Transverse colon (tissue), 4 donors: ENCODE measurements at regions not wholly inside any gene's neighbourhood (a gene's known extent, or its start where the extent isn't known, plus 50 kb on each side); places are given as distances from the start of the nearest gene placed in this dataset.

Experiments used
- DNase-seq: peaks from one replicate; pipeline ENCODE4 v3.0.0-alpha.2; 2019
- H3K27ac ChIP-seq, 4 donors: fragments of 200-600 bp; sonication (generic); 2 replicates each; pipeline ENCODE4 v1.5.1; 2016 to 2018; ENCODE audit warnings: inconsistent platforms in 4 of 4
- H3K27me3 ChIP-seq: fragments of 200-600 bp; sonication (generic); 2 replicates; pipeline ENCODE4 v1.5.1; 2017; ENCODE audit warnings: inconsistent platforms
- H3K36me3 ChIP-seq, 4 donors: fragments of 200-600 bp; sonication (generic); 2 replicates each; pipeline ENCODE4 v1.5.1; 2017 to 2019; ENCODE audit warnings: inconsistent platforms in 4 of 4
- H3K4me1 ChIP-seq, 4 donors: fragments of 200-600 bp; sonication (generic); 2 replicates each; pipeline ENCODE4 v1.5.1; 2017 to 2020; ENCODE audit warnings: inconsistent platforms in 4 of 4
- H3K4me3 ChIP-seq, 4 donors: fragments of 200-600 bp; sonication (generic); 1 replicate in 1 of 4; 2 replicates in 3 of 4; pipeline versions ENCODE4 v1.5.1 to v1.6.1; 2017 to 2019; ENCODE audit warnings: inconsistent platforms in 4 of 4
- H3K9me3 ChIP-seq, 2 donors: fragments of 200-600 bp; sonication (generic); 2 replicates each; pipeline ENCODE4 v1.5.1; 2017 to 2019; ENCODE audit warnings: inconsistent platforms in 2 of 2
- CTCF ChIP-seq, 5 experiments: fragments of 200-600 bp in 3 of 5; fragments of 450-650 bp in 2 of 5; sonication (generic) in 3 of 5; IDR thresholded peaks; 1 replicate in 2 of 5; 2 replicates in 3 of 5; pipeline ENCODE4 v1.5.1; 2016 to 2017; ENCODE audit warnings: antibody characterized with exemption in 5 of 5, inconsistent platforms in 3 of 5, mild to moderate bottlenecking in 2 of 5, moderate library complexity in 1 of 5
- EP300 ChIP-seq: sonication (generic); formaldehyde crosslinking; IDR thresholded peaks from one replicate; pipeline ENCODE4 v1.6.1; 2017; ENCODE audit warnings: antibody characterized with exemption, low read depth
- POLR2A ChIP-seq: fragments of 450-650 bp; IDR thresholded peaks from one replicate; pipeline ENCODE4 v1.6.1; 2016; ENCODE audit warnings: antibody characterized with exemption, mild to moderate bottlenecking, moderate library complexity
- POLR2AphosphoS5 ChIP-seq, 3 donors: sonication (generic); formaldehyde crosslinking; IDR thresholded peaks; one replicate each; pipeline ENCODE4 v1.6.1; 2016; ENCODE audit warnings: antibody characterized with exemption in 3 of 3
- WGBS, 2 donors: methylation state at CpG; one replicate each; pipeline ENCODE4 v1.1.5; 2018; ENCODE audit warnings: low coverage in 1 of 2; 5-methylcytosine and 5-hydroxymethylcytosine counted together
- in situ Hi-C, 4 donors: fragments of 200-750 bp; cut with MboI; loops; one replicate each; pipeline versions ENCODE4 v1.15.0 to v1.15.1; 2017; ENCODE audit warnings: low sequenced_read_pairs in 3 of 4, low pct_ligation_motif_present in 1 of 4, low pct_unique_long_range_greater_than_20kb in 1 of 4
- intact Hi-C: fragments of 100-400 bp; cut with DNase I; formaldehyde crosslinking; loops from one replicate; pipeline ENCODE4 v1.15.1; 2023; ENCODE audit warnings: low total_unique reads

- Histone ChIP-seq H3K4me3 (no peak overlapping the region), H3K4me1 (no peaks in the 10 kb centered on the region), H3K27me3 (no peaks in the 10 kb centered on the region), H3K27ac (no peak overlapping the region), H3K36me3 (no peaks in the 10 kb centered on the region), H3K9me3 (no peaks in the 10 kb centered on the region)
- DNase-seq, result no peak
- intact Hi-C loops (no loop called here), in situ Hi-C loops (no loop called here)
- WGBS, 2 donors, result 80 to 83% methylated on average over 2 of the region's 2 CpGs
- no peak for TF ChIP-seq POLR2A
- TF ChIP-seq EP300, result no peak
- TF ChIP-seq POLR2AphosphoS5 (IDR thresholded peaks at IDR 0.05), result no peak
- TF ChIP-seq CTCF (IDR thresholded peaks at IDR 0.05), result no peak
Measured at GRCh38 chr3:82081351-82081750, 319.9 kb upstream of the GBE1 start.

- no peaks in the 10 kb centered on the region for H3K27me3 ChIP-seq
- TF ChIP-seq POLR2AphosphoS5 (IDR thresholded peaks at IDR 0.05) (no peak), CTCF (IDR thresholded peaks at IDR 0.05) (no peak), POLR2A (no peak)
Measured at GRCh38 chr3:82080792-82081191, 319.3 kb upstream of the GBE1 start.

GRCh38 chr3:82080261-82080660 lies 318.8 kb upstream of the GBE1 start:
- Histone ChIP-seq H3K36me3 (no peaks in the 10 kb centered on the region), H3K27me3 (no peaks in the 10 kb centered on the region), H3K4me3 (no peak overlapping the region), H3K27ac (no peak overlapping the region), H3K9me3 (no peaks in the 10 kb centered on the region), H3K4me1 (no peaks in the 10 kb centered on the region)
- no peak for DNase-seq
- intact Hi-C loops (no loop called here), in situ Hi-C loops (no loop called here)
- TF ChIP-seq EP300, result no peak
- no peak for TF ChIP-seq POLR2A
- no peak for TF ChIP-seq POLR2AphosphoS5 (IDR thresholded peaks at IDR 0.05)
- TF ChIP-seq CTCF (IDR thresholded peaks at IDR 0.05), result no peak
- 55 to 61% methylated on average over 3 of the region's 3 CpGs for WGBS, 2 donors

More at GRCh38 chr3:82080792-82081191, 319.3 kb upstream of the GBE1 start:
- in situ Hi-C loops (no loop called here), intact Hi-C loops (no loop called here)
- Histone ChIP-seq H3K36me3 (no peaks in the 10 kb centered on the region), H3K4me1 (no peaks in the 10 kb centered on the region), H3K27ac (no peak overlapping the region), H3K4me3 (no peak overlapping the region), H3K9me3 (no peaks in the 10 kb centered on the region)
- no peak for DNase-seq
- WGBS, 2 donors, result 40 to 64% methylated on average over 3 of the region's 3 CpGs

GRCh38 chr3:82079335-82079890 lies 318.0 kb upstream of the GBE1 start:
- no peaks in the 10 kb centered on the region for H3K4me1 ChIP-seq
- no peaks in the 10 kb centered on the region for H3K36me3 ChIP-seq
- no peak for DNase-seq
- H3K4me3 ChIP-seq, result no peak overlapping the region
- no peaks in the 10 kb centered on the region for H3K27me3 ChIP-seq
- H3K9me3 ChIP-seq, result no peaks in the 10 kb centered on the region
- intact Hi-C loops, result no loop called here
- in situ Hi-C loops, result no loop called here
- TF ChIP-seq POLR2AphosphoS5 (IDR thresholded peaks at IDR 0.05) (no peak), EP300 (no peak), POLR2A (no peak), CTCF (IDR thresholded peaks at IDR 0.05) (no peak)
- H3K27ac ChIP-seq, result no peak overlapping the region
- WGBS, 2 donors, result 59 to 62% methylated on average over 5 of the region's 5 CpGs
